ENCODE measurements at regions not wholly inside any gene's neighbourhood (a gene's known extent, or its start where the extent isn't known, plus 50 kb on each side); places are given as distances from the start of the nearest gene placed in this dataset.

- TF ChIP-seq ZFP41 (tag by site-specific recombination; IDR thresholded peaks at IDR 0.05; ENCODE audit: borderline replicate concordance) (no peak), GFI1B (tag by site-specific recombination; IDR thresholded peaks at IDR 0.05) (no peak), ZFHX2 (tag by site-specific recombination; conservative IDR thresholded peaks at IDR 0.05) (no peak), HOXC10 (CRISPR knock-in tag; IDR thresholded peaks at IDR 0.05) (no peak), ZFP3 (tag by site-specific recombination; IDR thresholded peaks at IDR 0.05; ENCODE audit: low read depth) (no peak), YY1 (tag by site-specific recombination; IDR thresholded peaks at IDR 0.05) (no peak)
- TF ChIP-seq, protein P1, sequence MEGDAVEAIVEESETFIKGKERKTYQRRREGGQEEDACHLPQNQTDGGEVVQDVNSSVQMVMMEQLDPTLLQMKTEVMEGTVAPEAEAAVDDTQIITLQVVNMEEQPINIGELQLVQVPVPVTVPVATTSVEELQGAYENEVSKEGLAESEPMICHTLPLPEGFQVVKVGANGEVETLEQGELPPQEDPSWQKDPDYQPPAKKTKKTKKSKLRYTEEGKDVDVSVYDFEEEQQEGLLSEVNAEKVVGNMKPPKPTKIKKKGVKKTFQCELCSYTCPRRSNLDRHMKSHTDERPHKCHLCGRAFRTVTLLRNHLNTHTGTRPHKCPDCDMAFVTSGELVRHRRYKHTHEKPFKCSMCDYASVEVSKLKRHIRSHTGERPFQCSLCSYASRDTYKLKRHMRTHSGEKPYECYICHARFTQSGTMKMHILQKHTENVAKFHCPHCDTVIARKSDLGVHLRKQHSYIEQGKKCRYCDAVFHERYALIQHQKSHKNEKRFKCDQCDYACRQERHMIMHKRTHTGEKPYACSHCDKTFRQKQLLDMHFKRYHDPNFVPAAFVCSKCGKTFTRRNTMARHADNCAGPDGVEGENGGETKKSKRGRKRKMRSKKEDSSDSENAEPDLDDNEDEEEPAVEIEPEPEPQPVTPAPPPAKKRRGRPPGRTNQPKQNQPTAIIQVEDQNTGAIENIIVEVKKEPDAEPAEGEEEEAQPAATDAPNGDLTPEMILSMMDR (tag by site-specific recombination; IDR thresholded peaks at IDR 0.05): no peak
Observed at GRCh38 chr5:123273095-123273494, 150.1 kb downstream of the CEP120 start.
